DND-41 (cell line): ENCODE measurements at regions not wholly inside any gene's neighbourhood (a gene's known extent, or its start where the extent isn't known, plus 50 kb on each side); places are given as distances from the start of the nearest gene placed in this dataset.

Source experiments
- ATAC-seq: fragments of 200-7000 bp; cut with Tn5 transposase; 3 replicates; pipeline ENCODE4 v1.9.1; 2021; ENCODE audit warnings: low read depth; ENCODE audit not compliant: insufficient read depth
- DNase-seq: peaks from one replicate; pipeline ENCODE4 v3.0.0-alpha.2; 2020
- H2AFZ ChIP-seq: 2 replicates; pipeline ENCODE4 v1.6.0; 2012; ENCODE audit warnings: low read depth, low read length
- H3K27ac ChIP-seq: 2 replicates; pipeline ENCODE4 v1.5.1; 2012; ENCODE audit warnings: low read length, inconsistent platforms
- H3K27me3 ChIP-seq: fragments of 200-600 bp; sonication (generic); 2 replicates; pipeline ENCODE4 v1.6.0; 2012; ENCODE audit warnings: low read length, mild to moderate bottlenecking, inconsistent platforms; ENCODE audit not compliant: insufficient read depth, poor library complexity
- H3K36me3 ChIP-seq: 2 replicates; pipeline ENCODE4 v1.5.1; 2012; ENCODE audit warnings: low read length, inconsistent platforms; ENCODE audit not compliant: insufficient read depth
- H3K4me1 ChIP-seq: 2 replicates; pipeline ENCODE4 v1.5.1; 2012; ENCODE audit warnings: mild to moderate bottlenecking, low read length; ENCODE audit not compliant: insufficient read depth
- H3K4me2 ChIP-seq: 2 replicates; pipeline ENCODE4 v1.6.0; 2012; ENCODE audit warnings: mild to moderate bottlenecking, moderate library complexity, low read length, inconsistent platforms; ENCODE audit not compliant: insufficient read depth
- H3K4me3 ChIP-seq, 2 experiments: fragments of 200-600 bp in 1 of 2; shearing (Covaris generic) in 1 of 2; 2 replicates each; pipeline ENCODE4 v1.5.1; 2012 to 2016; ENCODE audit warnings: inconsistent platforms in 2 of 2, low read length in 2 of 2, mild to moderate bottlenecking in 2 of 2, low read depth in 1 of 2, moderate library complexity in 1 of 2
- H3K79me2 ChIP-seq: 2 replicates; pipeline ENCODE4 v1.6.0; 2012; ENCODE audit warnings: low read length, inconsistent platforms; ENCODE audit not compliant: insufficient read depth
- H3K9ac ChIP-seq: 2 replicates; pipeline ENCODE4 v1.6.0; 2012; ENCODE audit warnings: low read depth, mild to moderate bottlenecking, inconsistent platforms, low read length, moderate library complexity
- H3K9me3 ChIP-seq: 2 replicates; pipeline ENCODE4 v1.5.1; 2012; ENCODE audit warnings: low read length, moderate library complexity, mild to moderate bottlenecking, inconsistent platforms; ENCODE audit not compliant: insufficient read depth, severe bottlenecking
- H4K20me1 ChIP-seq: 2 replicates; pipeline ENCODE4 v1.6.0; 2012; ENCODE audit warnings: low read length; ENCODE audit not compliant: insufficient read depth
- EZH2 ChIP-seq: IDR thresholded peaks from 3 replicates; pipeline ENCODE4 v1.6.1; 2012; ENCODE audit warnings: borderline replicate concordance, low read depth, mild to moderate bottlenecking, moderate library complexity, low read length, inconsistent platforms; ENCODE audit not compliant: severe bottlenecking
- TF ChIP-seq, protein P1 (sequence below): IDR thresholded peaks from 2 replicates; pipeline ENCODE4 v1.5.1; 2012; ENCODE audit warnings: borderline replicate concordance, low read length, moderate library complexity, mild to moderate bottlenecking; ENCODE audit not compliant: poor library complexity, severe bottlenecking; ENCODE audit errors: extremely low read depth

DNA sequence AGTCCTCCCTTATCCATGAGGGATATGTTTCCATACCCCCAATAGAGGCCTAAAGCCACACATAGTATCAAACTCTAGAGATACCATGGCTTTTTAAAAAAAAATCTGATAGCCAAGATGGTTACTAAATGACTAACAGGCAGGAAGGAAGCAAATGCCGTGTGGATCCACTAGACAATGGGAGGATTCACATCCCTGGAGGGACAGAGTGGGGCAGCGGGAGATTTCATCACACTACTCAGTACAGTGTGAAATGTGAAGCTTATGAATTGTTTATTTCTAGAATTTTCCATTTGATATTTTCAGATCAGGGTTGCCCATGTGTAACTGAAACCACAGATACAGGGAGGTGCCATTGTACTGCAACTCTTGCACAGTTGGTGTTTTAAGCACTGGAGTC, 826.6 kb downstream of the SQOR start:
- TF ChIP-seq, protein P1, sequence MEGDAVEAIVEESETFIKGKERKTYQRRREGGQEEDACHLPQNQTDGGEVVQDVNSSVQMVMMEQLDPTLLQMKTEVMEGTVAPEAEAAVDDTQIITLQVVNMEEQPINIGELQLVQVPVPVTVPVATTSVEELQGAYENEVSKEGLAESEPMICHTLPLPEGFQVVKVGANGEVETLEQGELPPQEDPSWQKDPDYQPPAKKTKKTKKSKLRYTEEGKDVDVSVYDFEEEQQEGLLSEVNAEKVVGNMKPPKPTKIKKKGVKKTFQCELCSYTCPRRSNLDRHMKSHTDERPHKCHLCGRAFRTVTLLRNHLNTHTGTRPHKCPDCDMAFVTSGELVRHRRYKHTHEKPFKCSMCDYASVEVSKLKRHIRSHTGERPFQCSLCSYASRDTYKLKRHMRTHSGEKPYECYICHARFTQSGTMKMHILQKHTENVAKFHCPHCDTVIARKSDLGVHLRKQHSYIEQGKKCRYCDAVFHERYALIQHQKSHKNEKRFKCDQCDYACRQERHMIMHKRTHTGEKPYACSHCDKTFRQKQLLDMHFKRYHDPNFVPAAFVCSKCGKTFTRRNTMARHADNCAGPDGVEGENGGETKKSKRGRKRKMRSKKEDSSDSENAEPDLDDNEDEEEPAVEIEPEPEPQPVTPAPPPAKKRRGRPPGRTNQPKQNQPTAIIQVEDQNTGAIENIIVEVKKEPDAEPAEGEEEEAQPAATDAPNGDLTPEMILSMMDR = no peak
- no peak for TF ChIP-seq EZH2
- Histone ChIP-seq H3K4me3 (no peak overlapping the region), H2AFZ (no peak overlapping the region), H3K36me3 (no peaks in the 10 kb centered on the region), H3K79me2 (no peaks in the 10 kb centered on the region), H3K4me1 (no peaks in the 10 kb centered on the region), H3K27ac (no peak overlapping the region), H3K27me3 (no peaks in the 10 kb centered on the region), H4K20me1 (no peaks in the 10 kb centered on the region), H3K9ac (no peak overlapping the region), H3K4me2 (no peak overlapping the region), H3K9me3 (no peaks in the 10 kb centered on the region)
- no peak for DNase-seq
- no peak for ATAC-seq

DNA sequence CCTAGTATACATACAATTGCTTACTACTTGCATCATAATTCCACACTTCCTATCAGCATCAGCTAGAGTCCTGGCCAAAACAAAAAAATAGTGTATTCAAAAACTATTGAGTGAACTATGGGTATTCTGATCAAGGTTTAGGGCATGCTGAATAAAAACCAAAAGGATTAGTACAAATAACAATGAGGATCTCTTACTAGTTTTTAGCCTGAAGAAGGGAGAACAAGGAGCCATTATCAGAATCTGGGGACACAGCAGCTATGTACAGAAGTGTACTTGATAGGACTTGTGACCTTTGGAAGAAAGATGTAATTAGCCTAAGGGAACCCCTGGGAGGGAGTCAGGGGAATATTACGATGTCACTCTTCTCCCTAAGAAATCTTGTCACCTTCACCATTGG, 832.2 kb downstream of the SQOR start:
- ATAC-seq = no peak
- Histone ChIP-seq H3K36me3 (no peaks in the 10 kb centered on the region), H3K4me1 (no peaks in the 10 kb centered on the region), H3K4me2 (no peak overlapping the region), H3K27ac (no peak overlapping the region), H3K79me2 (no peaks in the 10 kb centered on the region), H3K9me3 (no peaks in the 10 kb centered on the region), H3K4me3 (no peak overlapping the region), H3K9ac (no peak overlapping the region), H4K20me1 (no peaks in the 10 kb centered on the region), H2AFZ (no peak overlapping the region), H3K27me3 (no peaks in the 10 kb centered on the region)
- no peak for DNase-seq
- TF ChIP-seq, protein P1 = no peak
- TF ChIP-seq EZH2 = no peak

GRCh38 chr15:46471096-46471495, 836.3 kb downstream of the SQOR start:
- no peaks in the 10 kb centered on the region for H3K9me3 ChIP-seq
- H3K79me2 ChIP-seq = no peaks in the 10 kb centered on the region
- DNase-seq (no peak), ATAC-seq (no peak)
- H3K4me3 ChIP-seq = no peak overlapping the region
- H3K4me1 ChIP-seq = no peaks in the 10 kb centered on the region
- H3K27ac ChIP-seq = no peak overlapping the region
- H4K20me1 ChIP-seq = no peaks in the 10 kb centered on the region
- no peaks in the 10 kb centered on the region for H3K27me3 ChIP-seq
- no peak overlapping the region for H2AFZ ChIP-seq
- no peak overlapping the region for H3K9ac ChIP-seq
- TF ChIP-seq, protein P1 = no peak
- TF ChIP-seq EZH2 = no peak
- H3K36me3 ChIP-seq = no peaks in the 10 kb centered on the region
- H3K4me2 ChIP-seq = no peak overlapping the region

DNA sequence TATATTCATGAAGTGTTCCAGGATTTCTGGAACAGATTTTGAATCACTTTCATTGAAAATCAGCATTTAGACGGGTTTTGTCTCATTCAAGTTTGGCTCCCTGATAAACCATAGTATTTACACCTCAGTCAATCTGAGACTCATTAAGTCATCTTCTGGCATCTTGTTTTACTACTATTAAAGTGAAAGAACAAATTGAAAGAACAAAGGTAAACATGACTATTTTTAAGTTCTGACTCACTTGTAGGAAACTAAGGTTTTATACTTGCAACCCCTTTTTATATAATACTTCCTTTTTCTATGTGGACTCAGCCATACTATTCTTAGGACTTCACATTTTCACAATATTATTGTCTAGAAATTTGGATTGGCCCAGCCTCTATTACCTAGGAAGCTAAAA, 854.4 kb downstream of the SQOR start:
- Histone ChIP-seq H3K4me1 (no peaks in the 10 kb centered on the region), H3K4me3 (no peak overlapping the region), H4K20me1 (no peaks in the 10 kb centered on the region), H2AFZ (no peak overlapping the region), H3K27me3 (no peaks in the 10 kb centered on the region), H3K4me2 (no peak overlapping the region), H3K27ac (no peak overlapping the region), H3K9me3 (no peaks in the 10 kb centered on the region), H3K79me2 (no peaks in the 10 kb centered on the region), H3K36me3 (no peaks in the 10 kb centered on the region), H3K9ac (no peak overlapping the region)
- TF ChIP-seq, protein P1 = no peak
- no peak for TF ChIP-seq EZH2
- DNase-seq (no peak), ATAC-seq (no peak)
